ENCODE measurements at regions not wholly inside any gene's neighbourhood (a gene's known extent, or its start where the extent isn't known, plus 50 kb on each side); places are given as distances from the start of the nearest gene placed in this dataset.

DNA sequence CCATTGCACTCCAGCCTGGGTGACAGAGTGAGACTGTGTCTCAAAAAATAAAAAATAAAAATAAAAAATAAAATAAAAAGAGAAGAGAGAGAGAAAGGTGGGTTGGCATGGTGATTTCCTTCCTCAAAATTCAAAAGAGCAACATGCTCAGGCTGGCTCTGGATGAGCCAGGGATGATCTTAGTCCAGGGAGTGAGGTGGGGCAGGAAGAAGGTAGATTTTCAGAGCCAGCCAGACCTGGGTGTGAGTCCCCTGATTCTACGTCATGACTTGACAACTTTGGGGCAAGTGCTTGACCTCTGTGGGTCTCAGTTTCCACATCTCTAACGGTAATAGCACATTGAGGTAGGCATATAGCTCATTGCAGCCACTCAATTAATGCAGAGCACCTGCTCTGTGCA, 109.4 kb upstream of the CTBP2 start:
- TF ChIP-seq, protein P1, sequence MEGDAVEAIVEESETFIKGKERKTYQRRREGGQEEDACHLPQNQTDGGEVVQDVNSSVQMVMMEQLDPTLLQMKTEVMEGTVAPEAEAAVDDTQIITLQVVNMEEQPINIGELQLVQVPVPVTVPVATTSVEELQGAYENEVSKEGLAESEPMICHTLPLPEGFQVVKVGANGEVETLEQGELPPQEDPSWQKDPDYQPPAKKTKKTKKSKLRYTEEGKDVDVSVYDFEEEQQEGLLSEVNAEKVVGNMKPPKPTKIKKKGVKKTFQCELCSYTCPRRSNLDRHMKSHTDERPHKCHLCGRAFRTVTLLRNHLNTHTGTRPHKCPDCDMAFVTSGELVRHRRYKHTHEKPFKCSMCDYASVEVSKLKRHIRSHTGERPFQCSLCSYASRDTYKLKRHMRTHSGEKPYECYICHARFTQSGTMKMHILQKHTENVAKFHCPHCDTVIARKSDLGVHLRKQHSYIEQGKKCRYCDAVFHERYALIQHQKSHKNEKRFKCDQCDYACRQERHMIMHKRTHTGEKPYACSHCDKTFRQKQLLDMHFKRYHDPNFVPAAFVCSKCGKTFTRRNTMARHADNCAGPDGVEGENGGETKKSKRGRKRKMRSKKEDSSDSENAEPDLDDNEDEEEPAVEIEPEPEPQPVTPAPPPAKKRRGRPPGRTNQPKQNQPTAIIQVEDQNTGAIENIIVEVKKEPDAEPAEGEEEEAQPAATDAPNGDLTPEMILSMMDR (conservative IDR thresholded peaks at IDR 0.05; ENCODE audit: low read length), result no peak
- no peak for TF ChIP-seq EZH2phosphoT487 (IDR thresholded peaks at IDR 0.05; ENCODE audit: borderline replicate concordance, low read depth, low read length)

All from OCI-LY7 (cell line).